SK-N-SH (cell line): ENCODE measurements at regions not wholly inside any gene's neighbourhood (a gene's known extent, or its start where the extent isn't known, plus 50 kb on each side); places are given as distances from the start of the nearest gene placed in this dataset.

Source experiments
- CTCF ChIA-PET: fragments of 300-600, 350-600 bp; formaldehyde crosslinking; extraction: SDS; loops from one replicate; lab custom pipeline; 2021; lab: Yijun Ruan, JAX
- POLR2A ChIA-PET: fragments of 350-600 bp; sonication (Branson Sonifier 250); formaldehyde crosslinking; extraction: SDS; loops from one replicate; lab custom pipeline; 2020; ENCODE audit warnings: antibody characterized with exemption, inconsistent platforms; lab: Yijun Ruan, JAX
- DNase-seq: peaks from one replicate; pipeline ENCODE4 v3.0.0; 2012
- H2AFZ ChIP-seq: fragments of 200-600 bp; sonication (generic); 2 replicates; pipeline ENCODE4 v1.8.1; 2016; ENCODE audit warnings: antibody characterized with exemption, mild to moderate bottlenecking, low read depth
- H3F3A ChIP-seq: fragments of 200-600 bp; sonication (generic); replicated peaks from 2 replicates; pipeline ENCODE3; 2016; ENCODE audit warnings: antibody characterized with exemption, mild to moderate bottlenecking; ENCODE audit not compliant: insufficient read depth
- H3K27ac ChIP-seq, 2 experiments: fragments of 200-500 bp in 1 of 2; fragments of 200-600 bp in 1 of 2; sonication (Bioruptor generic) in 1 of 2; sonication (generic), shearing (Covaris generic) in 1 of 2; 2 replicates each; pipeline versions ENCODE4 v1.5.1 to v1.6.1; 2014 to 2016; ENCODE audit warnings: low read depth in 2 of 2, inconsistent platforms in 1 of 2, low read length in 1 of 2, mild to moderate bottlenecking in 1 of 2, mixed read lengths in 1 of 2
- H3K27me3 ChIP-seq: fragments of 200-600 bp; sonication (generic), shearing (Covaris generic); 2 replicates; pipeline ENCODE4 v1.6.1; 2016; ENCODE audit warnings: mixed run types; ENCODE audit not compliant: insufficient read depth
- H3K36me3 ChIP-seq, 2 experiments: fragments of 200-500 bp in 1 of 2; fragments of 200-600 bp in 1 of 2; sonication (Bioruptor generic) in 1 of 2; sonication (generic) in 1 of 2; replicated peaks in 1 of 2; 2 replicates each; pipeline versions ENCODE3 to v1.5.1; 2014 to 2016; ENCODE audit warnings: low read length in 1 of 2, mild to moderate bottlenecking in 1 of 2; ENCODE audit not compliant: insufficient read depth in 2 of 2, control insufficient read depth in 1 of 2
- H3K4me1 ChIP-seq, 2 experiments: fragments of 200-500 bp in 1 of 2; fragments of 200-600 bp in 1 of 2; sonication (Bioruptor generic) in 1 of 2; sonication (generic), shearing (Covaris generic) in 1 of 2; 2 replicates each; pipeline versions ENCODE4 v1.5.1 to v1.6.1; 2014 to 2016; ENCODE audit warnings: low read depth in 1 of 2, low read length in 1 of 2, mixed run types in 1 of 2; ENCODE audit not compliant: insufficient read depth in 2 of 2, control insufficient read depth in 1 of 2
- H3K4me2 ChIP-seq: fragments of 200-600 bp; sonication (generic), shearing (Covaris generic); 2 replicates; pipeline ENCODE4 v1.6.1; 2017; ENCODE audit warnings: mixed run types
- H3K4me3 ChIP-seq, 2 experiments: fragments of 200-500 bp in 1 of 2; fragments of 200-600 bp in 1 of 2; sonication (Bioruptor generic) in 1 of 2; sonication (generic), shearing (Covaris generic) in 1 of 2; 2 replicates each; pipeline versions ENCODE4 v1.5.1 to v1.8.1; 2014 to 2016; ENCODE audit warnings: low read depth in 2 of 2, inconsistent platforms in 1 of 2, low read length in 1 of 2, mild to moderate bottlenecking in 1 of 2, mixed read lengths in 1 of 2, moderate library complexity in 1 of 2
- H3K79me2 ChIP-seq: fragments of 200-600 bp; sonication (generic); 2 replicates; pipeline ENCODE4 v1.8.1; 2017; ENCODE audit warnings: mild to moderate bottlenecking; ENCODE audit not compliant: insufficient read depth
- H3K9ac ChIP-seq: fragments of 200-600 bp; sonication (generic); 2 replicates; pipeline ENCODE4 v1.6.1; 2017; ENCODE audit warnings: mixed run types
- H3K9me2 ChIP-seq: fragments of 200-600 bp; sonication (generic); 2 replicates; pipeline ENCODE4 v1.6.1; 2017; ENCODE audit warnings: mixed run types
- H3K9me3 ChIP-seq: fragments of 200-600 bp; sonication (generic); 2 replicates; pipeline ENCODE4 v1.6.1; 2017; ENCODE audit warnings: mixed run types, mild to moderate bottlenecking, moderate library complexity
- H4K20me1 ChIP-seq: fragments of 200-600 bp; sonication (generic); 2 replicates; pipeline ENCODE4 v1.6.1; 2017; ENCODE audit warnings: mild to moderate bottlenecking, mixed run types; ENCODE audit not compliant: insufficient read depth
- CTCF ChIP-seq: fragments of 200-600 bp; sonication (generic); IDR thresholded peaks from 2 replicates; pipeline ENCODE4 v1.6.1; 2017; ENCODE audit warnings: antibody characterized with exemption, mild to moderate bottlenecking, moderate library complexity
- ELF1 ChIP-seq: IDR thresholded peaks from 2 replicates; pipeline ENCODE4 v1.4.0; 2012
- EZH2phosphoT487 ChIP-seq: fragments of 200-600 bp; sonication (generic); IDR thresholded peaks from 2 replicates; pipeline ENCODE4 v1.6.1; 2017; ENCODE audit warnings: low read depth, mixed run types, mild to moderate bottlenecking, antibody characterized with exemption, moderate library complexity, borderline replicate concordance
- FOSL2 ChIP-seq: IDR thresholded peaks from 2 replicates; pipeline ENCODE4 v1.4.0; 2012; ENCODE audit warnings: low read depth, mild to moderate bottlenecking, moderate library complexity, borderline replicate concordance
- FOXJ3 ChIP-seq: sonication (generic); formaldehyde crosslinking; IDR thresholded peaks from 2 replicates; pipeline ENCODE4 v1.5.1; 2020; ENCODE audit warnings: mild to moderate bottlenecking, missing genetic modification reagents
- FOXM1 ChIP-seq: IDR thresholded peaks from 2 replicates; pipeline ENCODE4 v1.4.0; 2012; ENCODE audit warnings: low read depth, mild to moderate bottlenecking
- GABPA ChIP-seq: IDR thresholded peaks from 2 replicates; pipeline ENCODE4 v1.4.0; 2012; ENCODE audit warnings: low read depth, mild to moderate bottlenecking
- JUND ChIP-seq: IDR thresholded peaks from 2 replicates; pipeline ENCODE4 v1.4.0; 2012
- MEF2A ChIP-seq: IDR thresholded peaks from 2 replicates; pipeline ENCODE4 v1.4.0; 2012; ENCODE audit warnings: low read depth, borderline replicate concordance
- MXI1 ChIP-seq: IDR thresholded peaks from 2 replicates; pipeline ENCODE4 v1.6.1; 2012; ENCODE audit warnings: mild to moderate bottlenecking, low read depth, low read length, improper control_type of control experiment
- NFIC ChIP-seq: IDR thresholded peaks from 2 replicates; pipeline ENCODE4 v1.4.0; 2012; ENCODE audit warnings: borderline replicate concordance
- NRF1 ChIP-seq: IDR thresholded peaks from 2 replicates; pipeline ENCODE4 v1.6.1; 2012; ENCODE audit warnings: low read depth, mild to moderate bottlenecking, low read length
- REST ChIP-seq: IDR thresholded peaks from 2 replicates; pipeline ENCODE4 v1.6.1; 2012; ENCODE audit warnings: mild to moderate bottlenecking, low read depth, low read length, moderate library complexity
- SIN3A ChIP-seq: IDR thresholded peaks from 2 replicates; pipeline ENCODE4 v1.6.1; 2012; ENCODE audit warnings: low read depth, mild to moderate bottlenecking, low read length, moderate library complexity, borderline replicate concordance
- TCF12 ChIP-seq: IDR thresholded peaks from 2 replicates; pipeline ENCODE4 v1.4.0; 2012
- USF1 ChIP-seq: IDR thresholded peaks from 2 replicates; pipeline ENCODE4 v1.4.0; 2012; ENCODE audit warnings: low read depth, borderline replicate concordance
- USF2 ChIP-seq: fragments of 150-350 bp; IDR thresholded peaks from 2 replicates; pipeline ENCODE4 v1.6.1; 2017; ENCODE audit warnings: antibody characterized with exemption, low read length, low read depth, borderline replicate concordance
- ZBTB33 ChIP-seq: IDR thresholded peaks from 2 replicates; pipeline ENCODE4 v1.4.0; 2012; ENCODE audit warnings: low read depth, borderline replicate concordance
- WGBS: methylation state at CpG from one replicate; pipeline ENCODE4 v1.1.6; 2017; ENCODE audit warnings: low lambda C conversion rate; 5-methylcytosine and 5-hydroxymethylcytosine counted together

GRCh38 chr2:58957188-58957840, 716.2 kb upstream of the FANCL start:
- H4K20me1 ChIP-seq: no peaks in the 10 kb centered on the region
- H3K4me3 ChIP-seq: no peak overlapping the region
- H3K4me1 ChIP-seq: peaks cover 0 to 7% of the 10 kb centered on the region in 2 experiments; a peak in 2 of 4 replicates
- ChIA-PET POLR2A (no interaction called here), CTCF (interaction anchor here (1.5 kb wide), 1 partner anchor 9 kb away, joined by 3 read pairs; no protein-coding TSS in a partner anchor)
- no peaks in the 10 kb centered on the region for H3K27me3 ChIP-seq
- no peaks in the 10 kb centered on the region for H3K79me2 ChIP-seq
- no peak for DNase-seq
- H3F3A ChIP-seq: no peaks in the 10 kb centered on the region
- TF ChIP-seq SIN3A (no peak), REST (no peak), FOSL2 (no peak), CTCF (no peak), EZH2phosphoT487 (no peak), ELF1 (no peak), JUND (no peak), NFIC (no peak), USF1 (no peak), MEF2A (no peak), TCF12 (no peak), MXI1 (no peak), GABPA (no peak), ZBTB33 (no peak), NRF1 (no peak), USF2 (no peak), FOXJ3 (CRISPR knock-in tag) (no peak), FOXM1 (no peak)
- 29% methylated on average over 4 of the region's 4 CpGs for WGBS
- H3K9me3 ChIP-seq: no peaks in the 10 kb centered on the region
- H3K9me2 ChIP-seq: no peaks in the 10 kb centered on the region
- H3K4me2 ChIP-seq: no peak overlapping the region
- no peak overlapping the region for H2AFZ ChIP-seq
- H3K27ac ChIP-seq: no peak overlapping the region
- no peak overlapping the region for H3K9ac ChIP-seq
- no peaks in the 10 kb centered on the region for H3K36me3 ChIP-seq
